IMR-90 (cell line): ENCODE measurements at regions not wholly inside any gene's neighbourhood (a gene's known extent, or its start where the extent isn't known, plus 50 kb on each side); places are given as distances from the start of the nearest gene placed in this dataset.

Experiments
- CEBPB ChIP-seq: IDR thresholded peaks from 2 replicates; pipeline ENCODE4 v1.6.1; 2012; ENCODE audit warnings: low read depth, low read length, improper control_type of control experiment
- CTCF ChIP-seq: conservative IDR thresholded peaks from 2 replicates; pipeline ENCODE4 v1.5.1; 2012; ENCODE audit warnings: mild to moderate bottlenecking, low read depth, low read length, improper control_type of control experiment
- ELK1 ChIP-seq: fragments of 150-350 bp; IDR thresholded peaks from 2 replicates; pipeline ENCODE4 v1.6.1; 2016; ENCODE audit warnings: low read depth, mild to moderate bottlenecking, low read length, moderate library complexity, borderline replicate concordance
- MAFK ChIP-seq: IDR thresholded peaks from 2 replicates; pipeline ENCODE4 v1.6.1; 2012; ENCODE audit warnings: low read depth, low read length, improper control_type of control experiment
- MAZ ChIP-seq: IDR thresholded peaks from 2 replicates; pipeline ENCODE4 v1.6.1; 2012; ENCODE audit warnings: low read depth, mild to moderate bottlenecking, low read length, improper control_type of control experiment, moderate library complexity, borderline replicate concordance
- NFE2L2 ChIP-seq: fragments of 150-350 bp; IDR thresholded peaks from 2 replicates; pipeline ENCODE4 v1.6.1; 2016; ENCODE audit warnings: low read depth, mild to moderate bottlenecking, low read length
- POLR2A ChIP-seq: IDR thresholded peaks from 2 replicates; pipeline ENCODE4 v1.6.1; 2012; ENCODE audit warnings: mild to moderate bottlenecking, low read depth, low read length
- RAD21 ChIP-seq: IDR thresholded peaks from 2 replicates; pipeline ENCODE4 v1.6.1; 2012; ENCODE audit warnings: low read length, improper control_type of control experiment
- RCOR1 ChIP-seq: IDR thresholded peaks from 2 replicates; pipeline ENCODE4 v1.6.1; 2012; ENCODE audit warnings: mild to moderate bottlenecking, low read length, improper control_type of control experiment; ENCODE audit not compliant: insufficient replicate concordance
- SMC3 ChIP-seq: fragments of 150-350 bp; IDR thresholded peaks from 2 replicates; pipeline ENCODE4 v1.6.1; 2016; ENCODE audit warnings: low read depth, mild to moderate bottlenecking, antibody characterized with exemption, low read length, moderate library complexity
- USF2 ChIP-seq: fragments of 150-350 bp; IDR thresholded peaks from 2 replicates; pipeline ENCODE4 v1.6.1; 2017; ENCODE audit warnings: mild to moderate bottlenecking, antibody characterized with exemption, low read length, low read depth

GRCh38 chr13:40505196-40505595 lies 161.2 kb downstream of the FOXO1 start:
- TF ChIP-seq CTCF, result no peak
- TF ChIP-seq POLR2A, result no peak
- TF ChIP-seq MAZ, result no peak
- no peak for TF ChIP-seq SMC3
- TF ChIP-seq ELK1, result no peak
- no peak for TF ChIP-seq RAD21
- TF ChIP-seq CEBPB, result no peak
- no peak for TF ChIP-seq RCOR1
- TF ChIP-seq USF2, result no peak
- no peak for TF ChIP-seq NFE2L2
- TF ChIP-seq MAFK, result peak; percentile 30; the same call in 1 of the 2 replicates
